Heart left ventricle (tissue), 13 donors: ENCODE measurements at regions not wholly inside any gene's neighbourhood (a gene's known extent, or its start where the extent isn't known, plus 50 kb on each side); places are given as distances from the start of the nearest gene placed in this dataset.

Experiments
- CTCF ChIP-seq, 12 donors: fragments of 200-600 bp; sonication (generic) in 4 of 12; IDR thresholded peaks; one replicate each; pipeline versions ENCODE4 v1.5.0 to v1.8.0; 2018 to 2022; ENCODE audit warnings: antibody characterized with exemption in 12 of 12, mild to moderate bottlenecking in 5 of 12
- POLR2A ChIP-seq, 2 donors: fragments of 450-650 bp; IDR thresholded peaks; one replicate each; pipeline ENCODE4 v1.6.1; 2017; ENCODE audit warnings: antibody characterized with exemption in 2 of 2, mild to moderate bottlenecking in 2 of 2, moderate library complexity in 2 of 2
- donor health status: ischemic (EF 13 %, LVEDD 7.1; RV severe dilation, severe dysfunction).
- donor health status: DM: no; HTN: yes; CAD: no.
- donor health status: DM: no; HTN: no; CAD: no.
- donor health status: ischemic (EF 25% LVEDD 6.9; RV normal size, moderate dysfunction).
- donor health status: ischemic (EF 25% LVEDD 5.7; RV mildly dilated, moderate dysfunction).
- donor health status: ischemic (EF 35%, LVEDD 5.7; RV mildly dilated, moderate dysfunction).
- donor health status: nonischemic (EF 11% LVEDD 7.7; RV severe dilation, severe dysfunction).
- donor health status: DM: yes; HTN: yes; CAD: no.
- donor health status: PGD.
- donor health status: ischemic (EF 29% LVEDD 5.4; RV normal size, mild dysfunction).
- donor health status: nonischemic (EF 23%, LVEDD 6.1; RV moderate dilation, normal function).

- TF ChIP-seq CTCF (IDR thresholded peaks at IDR 0.05), result no peak
- no peak for TF ChIP-seq POLR2A (IDR thresholded peaks at IDR 0.05)
These were observed 237.5 kb downstream of the PAPSS1 start for GRCh38 chr4:107482546-107482945.
